RPMI7951 (cell line): ENCODE measurements at regions not wholly inside any gene's neighbourhood (a gene's known extent, or its start where the extent isn't known, plus 50 kb on each side); places are given as distances from the start of the nearest gene placed in this dataset.

Experiments
- DNase-seq: peaks from one replicate; pipeline ENCODE4 v3.0.0-alpha.2; 2012; ENCODE audit warnings: low read depth

GRCh38 chr15:62608369-62608768, 434.2 kb upstream of the TPM1 start:
- DNase-seq = no peak

- DNase-seq = no peak
Measured at GRCh38 chr15:62610265-62610869, 432.2 kb upstream of the TPM1 start.

- DNase-seq = no peak
Measured at GRCh38 chr15:62611002-62611401, 431.5 kb upstream of the TPM1 start.

- no peak for DNase-seq
Measured at GRCh38 chr15:62612183-62612733, 430.3 kb upstream of the TPM1 start.

- DNase-seq = no peak
Measured at GRCh38 chr15:62612771-62613170, 429.8 kb upstream of the TPM1 start.

GRCh38 chr15:62616746-62617145, 425.8 kb upstream of the TPM1 start:
- DNase-seq = no peak

- no peak for DNase-seq
Measured at GRCh38 chr15:62617741-62618140, 424.8 kb upstream of the TPM1 start.

- peak; percentile 89 for DNase-seq
Measured at GRCh38 chr15:62618432-62618831, 424.1 kb upstream of the TPM1 start.

- no peak for DNase-seq
Measured at GRCh38 chr15:62618846-62619504, 423.6 kb upstream of the TPM1 start.

GRCh38 chr15:62619526-62619925, 423.0 kb upstream of the TPM1 start:
- DNase-seq = peak; percentile 69

- DNase-seq = no peak
Measured at GRCh38 chr15:62622775-62623174, 419.8 kb upstream of the TPM1 start.

- DNase-seq = peak; percentile 86
Measured at GRCh38 chr15:62624547-62625378, 417.8 kb upstream of the TPM1 start.

- peak; percentile 87 for DNase-seq
Measured at GRCh38 chr15:62625429-62626033, 417.0 kb upstream of the TPM1 start.

- no peak for DNase-seq
Measured at GRCh38 chr15:62626903-62627302, 415.6 kb upstream of the TPM1 start.

- no peak for DNase-seq
Measured at GRCh38 chr15:62631076-62631724, 411.3 kb upstream of the TPM1 start.

- DNase-seq = no peak
Measured at GRCh38 chr15:62636823-62637573, 405.5 kb upstream of the TPM1 start.

- DNase-seq = no peak
Measured at GRCh38 chr15:62637574-62637897, 405.0 kb upstream of the TPM1 start.

GRCh38 chr15:62637950-62638619, 404.5 kb upstream of the TPM1 start:
- DNase-seq = no peak

GRCh38 chr15:62639432-62639831, 403.1 kb upstream of the TPM1 start:
- DNase-seq = no peak

GRCh38 chr15:62639906-62640605, 402.5 kb upstream of the TPM1 start:
- DNase-seq = no peak
